Endothelial cell of umbilical vein (primary cell): ENCODE measurements at regions not wholly inside any gene's neighbourhood (a gene's known extent, or its start where the extent isn't known, plus 50 kb on each side); places are given as distances from the start of the nearest gene placed in this dataset.

ENCODE experiments used
- BruUV-seq: library from RNA; stranded (reverse); fragments of 400-500 nt; replicated peaks from 2 replicates; lab custom pipeline; 2021; lab: Mats Ljungman, UMichigan
- CTCF ChIA-PET: fragments of 300-600, 350-600 bp; sonication (Branson Sonifier 250); formaldehyde crosslinking; loops from one replicate; lab custom pipeline; 2021; ENCODE audit warnings: antibody characterized with exemption, inconsistent platforms; lab: Charles Lee
- POLR2A ChIA-PET: fragments of 300-600, 350-600 bp; sonication (Branson Sonifier 250); formaldehyde crosslinking; loops from one replicate; lab custom pipeline; 2021; ENCODE audit warnings: antibody characterized with exemption, inconsistent platforms; lab: Charles Lee
- DNase-seq: peaks from one replicate; pipeline ENCODE4 v3.0.0-alpha.2; 2011; ENCODE audit warnings: low read depth, low spot score
- FAIRE-seq: peaks from 2 replicates; lab custom pipeline; 2011; peaks lifted over from hg19 to GRCh38; lab: Jason Lieb, UNC
- H2AFZ ChIP-seq: 2 replicates; pipeline ENCODE4 v1.6.0; 2012; ENCODE audit warnings: low read depth, low read length, control low read depth, inconsistent platforms
- H3K27ac ChIP-seq: 2 replicates; pipeline ENCODE4 v1.5.1; 2011; ENCODE audit warnings: low read depth, mild to moderate bottlenecking, control low read depth, low read length, moderate library complexity; ENCODE audit not compliant: insufficient read depth
- H3K27me3 ChIP-seq, 2 experiments: 2 replicates each; pipeline versions ENCODE4 v1.6.0 to v1.6.1; 2011; ENCODE audit warnings: low read length in 2 of 2, mixed read lengths in 1 of 2; ENCODE audit not compliant: control insufficient read depth in 2 of 2, insufficient read depth in 2 of 2
- H3K36me3 ChIP-seq, 2 experiments: 2 replicates in 1 of 2; 3 replicates in 1 of 2; pipeline ENCODE4 v1.5.1; 2011; ENCODE audit warnings: low read length in 2 of 2, mild to moderate bottlenecking in 1 of 2, moderate library complexity in 1 of 2; ENCODE audit not compliant: control insufficient read depth in 2 of 2, insufficient read depth in 2 of 2; ENCODE audit errors: extremely low read depth in 1 of 2
- H3K4me1 ChIP-seq: 3 replicates; pipeline ENCODE4 v1.5.1; 2011; ENCODE audit warnings: mild to moderate bottlenecking, low read length; ENCODE audit not compliant: control insufficient read depth, insufficient read depth; ENCODE audit errors: extremely low read depth
- H3K4me2 ChIP-seq: 2 replicates; pipeline ENCODE4 v1.6.1; 2011; ENCODE audit warnings: low read length, control low read depth, mixed read lengths; ENCODE audit not compliant: insufficient read depth
- H3K4me3 ChIP-seq, 3 experiments: fragments of 200-600 bp in 1 of 3; sonication (generic), shearing (Covaris generic) in 1 of 3; replicated peaks in 1 of 3; 2 replicates each; pipeline ENCODE4 v1.5.1; 2011 to 2016; ENCODE audit warnings: control low read depth in 3 of 3, low read length in 3 of 3, mild to moderate bottlenecking in 2 of 3, inconsistent platforms in 1 of 3, low read depth in 1 of 3, moderate library complexity in 1 of 3; ENCODE audit not compliant: insufficient read depth in 1 of 3
- H3K79me2 ChIP-seq: 2 replicates; pipeline ENCODE4 v1.6.0; 2012; ENCODE audit warnings: low read length, inconsistent platforms; ENCODE audit not compliant: control insufficient read depth, insufficient read depth
- H3K9ac ChIP-seq: replicated peaks from 2 replicates; pipeline ENCODE3; 2011; ENCODE audit warnings: low read length, control low read depth; ENCODE audit not compliant: insufficient read depth; ENCODE audit errors: extremely low read depth
- H3K9me1 ChIP-seq: replicated peaks from 3 replicates; pipeline ENCODE4 v1.6.0; 2011; ENCODE audit warnings: mild to moderate bottlenecking, low read length; ENCODE audit not compliant: control insufficient read depth, insufficient read depth; ENCODE audit errors: extremely low read depth
- H3K9me3 ChIP-seq: replicated peaks from 2 replicates; pipeline ENCODE4 v1.5.1; 2012; ENCODE audit warnings: low read length, inconsistent platforms; ENCODE audit not compliant: control insufficient read depth, insufficient read depth
- H4K20me1 ChIP-seq: replicated peaks from 2 replicates; pipeline ENCODE3; 2011; ENCODE audit warnings: mild to moderate bottlenecking, low read length; ENCODE audit not compliant: control insufficient read depth, insufficient read depth; ENCODE audit errors: extremely low read depth
- EZH2 ChIP-seq: IDR thresholded peaks from 2 replicates; pipeline ENCODE4 v1.6.1; 2012; ENCODE audit warnings: borderline replicate concordance, low read depth, mild to moderate bottlenecking, moderate library complexity, low read length, inconsistent platforms; ENCODE audit not compliant: severe bottlenecking
- FOS ChIP-seq: IDR thresholded peaks from 2 replicates; pipeline ENCODE4 v1.6.1; 2011; ENCODE audit warnings: mild to moderate bottlenecking, low read length, moderate library complexity, borderline replicate concordance; ENCODE audit not compliant: insufficient read depth
- GATA2 ChIP-seq: IDR thresholded peaks from 2 replicates; pipeline ENCODE4 v1.7.0; 2011; ENCODE audit warnings: low read depth, mild to moderate bottlenecking, moderate library complexity, mixed read lengths, low read length; ENCODE audit not compliant: insufficient read length, insufficient read depth
- JUN ChIP-seq: IDR thresholded peaks from 2 replicates; pipeline ENCODE4 v1.6.1; 2011; ENCODE audit warnings: borderline replicate concordance, low read depth; ENCODE audit not compliant: insufficient read length, insufficient read depth
- MYC ChIP-seq: IDR thresholded peaks from one replicate; pipeline ENCODE4 v1.6.1; 2011; ENCODE audit warnings: mild to moderate bottlenecking, low read depth, low read length
- POLR2A ChIP-seq: IDR thresholded peaks from 2 replicates; pipeline ENCODE4 v1.6.1; 2012; ENCODE audit warnings: low read depth, mild to moderate bottlenecking, control low read depth, low read length
- POLR2AphosphoS5 ChIP-seq: IDR thresholded peaks from 2 replicates; pipeline ENCODE4 v1.6.1; 2012; ENCODE audit warnings: low read depth, mild to moderate bottlenecking, control low read depth, low read length, moderate library complexity; ENCODE audit not compliant: insufficient read depth
- dilution Hi-C: fragments of 300-500 bp; cut with MboI; formaldehyde crosslinking; loops from one replicate; pipeline ENCODE4 v1.15.0; 2019; ENCODE audit warnings: low sequenced_read_pairs; ENCODE audit not compliant: extremely low pct_ligation_motif_present
- intact Hi-C: fragments of 100-400 bp; cut with micrococcal nuclease; formaldehyde crosslinking; loops from one replicate; pipeline ENCODE4 v1.10.0; 2022
- TF ChIP-seq, protein P1 (sequence below), 2 donors: IDR thresholded peaks; 1 replicate in 1 of 2; 2 replicates in 1 of 2; pipeline ENCODE4 v1.5.1; 2011; ENCODE audit warnings: low read length in 2 of 2, mild to moderate bottlenecking in 2 of 2, moderate library complexity in 2 of 2, control low read depth in 1 of 2, inconsistent platforms in 1 of 2, low read depth in 1 of 2; ENCODE audit not compliant: insufficient read depth in 1 of 2; ENCODE audit errors: extremely low read depth in 1 of 2
- TF ChIP-seq, protein P2 (sequence below): IDR thresholded peaks from 2 replicates; pipeline ENCODE4 v1.6.1; 2011; ENCODE audit not compliant: insufficient read depth, insufficient read length

DNA sequence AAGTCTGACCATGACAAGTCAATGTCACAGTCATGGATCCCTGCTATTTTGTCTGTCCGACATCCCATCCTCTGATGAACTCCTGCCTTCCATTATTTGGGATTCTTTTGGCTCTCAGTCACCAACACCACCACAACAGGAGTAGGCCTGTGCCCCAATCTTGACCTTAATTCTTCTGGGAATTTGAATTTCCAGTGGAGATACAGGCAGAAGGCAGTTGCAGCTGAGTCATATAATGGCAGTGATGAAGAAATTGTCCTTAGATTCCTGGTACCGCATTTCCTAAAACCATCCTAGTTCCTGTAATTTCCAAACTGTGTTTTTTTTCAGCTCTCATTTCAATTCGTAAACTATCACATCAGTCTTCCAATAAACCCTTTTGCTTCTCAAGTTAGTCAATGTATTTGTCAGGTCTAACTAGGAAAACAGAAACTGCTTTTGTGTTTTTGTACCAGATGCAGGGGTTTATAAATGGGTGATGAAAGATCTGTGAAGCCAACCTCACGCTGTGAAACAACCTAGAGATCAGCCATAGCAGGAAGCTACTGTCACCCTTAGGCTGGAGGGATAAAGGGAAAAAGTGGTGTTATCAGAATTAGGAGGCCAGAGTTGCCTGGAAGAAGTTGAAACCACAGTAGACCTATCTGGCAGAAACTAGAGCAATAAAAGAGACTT lies 126.3 kb upstream of the TMEM108 start:
- no peaks in the 10 kb centered on the region for H3K9me3 ChIP-seq
- BruUV-seq = no TSS peak
- H3K4me1 ChIP-seq = no peaks in the 10 kb centered on the region
- H3K27me3 ChIP-seq = no peaks in the 10 kb centered on the region
- H4K20me1 ChIP-seq = no peaks in the 10 kb centered on the region
- ChIA-PET CTCF (no interaction called here), POLR2A (no interaction called here)
- H3K4me3 ChIP-seq = no peak overlapping the region
- H3K36me3 ChIP-seq = no peaks in the 10 kb centered on the region
- no peak overlapping the region for H3K9ac ChIP-seq
- TF ChIP-seq EZH2 (no peak), GATA2 (no peak), POLR2A (no peak), POLR2AphosphoS5 (no peak), FOS (no peak), JUN (no peak), MYC (no peak)
- TF ChIP-seq, protein P1, sequence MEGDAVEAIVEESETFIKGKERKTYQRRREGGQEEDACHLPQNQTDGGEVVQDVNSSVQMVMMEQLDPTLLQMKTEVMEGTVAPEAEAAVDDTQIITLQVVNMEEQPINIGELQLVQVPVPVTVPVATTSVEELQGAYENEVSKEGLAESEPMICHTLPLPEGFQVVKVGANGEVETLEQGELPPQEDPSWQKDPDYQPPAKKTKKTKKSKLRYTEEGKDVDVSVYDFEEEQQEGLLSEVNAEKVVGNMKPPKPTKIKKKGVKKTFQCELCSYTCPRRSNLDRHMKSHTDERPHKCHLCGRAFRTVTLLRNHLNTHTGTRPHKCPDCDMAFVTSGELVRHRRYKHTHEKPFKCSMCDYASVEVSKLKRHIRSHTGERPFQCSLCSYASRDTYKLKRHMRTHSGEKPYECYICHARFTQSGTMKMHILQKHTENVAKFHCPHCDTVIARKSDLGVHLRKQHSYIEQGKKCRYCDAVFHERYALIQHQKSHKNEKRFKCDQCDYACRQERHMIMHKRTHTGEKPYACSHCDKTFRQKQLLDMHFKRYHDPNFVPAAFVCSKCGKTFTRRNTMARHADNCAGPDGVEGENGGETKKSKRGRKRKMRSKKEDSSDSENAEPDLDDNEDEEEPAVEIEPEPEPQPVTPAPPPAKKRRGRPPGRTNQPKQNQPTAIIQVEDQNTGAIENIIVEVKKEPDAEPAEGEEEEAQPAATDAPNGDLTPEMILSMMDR (IDR thresholded peaks at IDR 0.05; ENCODE audit: extremely low read depth in 1 of 2, insufficient read depth in 1 of 2, low read depth in 1 of 2, low read length in 2 of 2) = no peak
- TF ChIP-seq, protein P2, sequence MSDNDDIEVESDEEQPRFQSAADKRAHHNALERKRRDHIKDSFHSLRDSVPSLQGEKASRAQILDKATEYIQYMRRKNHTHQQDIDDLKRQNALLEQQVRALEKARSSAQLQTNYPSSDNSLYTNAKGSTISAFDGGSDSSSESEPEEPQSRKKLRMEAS = no peak
- H3K9me1 ChIP-seq = no peaks in the 10 kb centered on the region
- DNase-seq (no peak), FAIRE-seq (no peak)
- dilution Hi-C loops = no loop called here
- H3K4me2 ChIP-seq = no peak overlapping the region
- intact Hi-C loops = no loop called here
- H2AFZ ChIP-seq = no peak overlapping the region
- H3K79me2 ChIP-seq = no peaks in the 10 kb centered on the region
- no peak overlapping the region for H3K27ac ChIP-seq
